Breast epithelium (tissue), 3 donors: ENCODE measurements at regions not wholly inside any gene's neighbourhood (a gene's known extent, or its start where the extent isn't known, plus 50 kb on each side); places are given as distances from the start of the nearest gene placed in this dataset.

ENCODE experiments used
- CTCF ChIP-seq, 3 donors: fragments of 450-650 bp; IDR thresholded peaks; one replicate each; pipeline ENCODE4 v1.5.1; 2016 to 2017; ENCODE audit warnings: antibody characterized with exemption in 3 of 3, mild to moderate bottlenecking in 3 of 3, moderate library complexity in 3 of 3
- POLR2A ChIP-seq: fragments of 450-650 bp; IDR thresholded peaks from one replicate; pipeline ENCODE4 v1.6.1; 2016; ENCODE audit warnings: antibody characterized with exemption, mild to moderate bottlenecking, moderate library complexity
- POLR2AphosphoS5 ChIP-seq, 3 donors: sonication (generic); formaldehyde crosslinking; IDR thresholded peaks; one replicate each; pipeline ENCODE4 v1.6.1; 2017; ENCODE audit warnings: antibody characterized with exemption in 3 of 3

GRCh38 chr17:52383493-52384100 is 225.1 kb upstream of the CA10 start:
- TF ChIP-seq POLR2AphosphoS5 (IDR thresholded peaks at IDR 0.05) (no peak), CTCF (IDR thresholded peaks at IDR 0.05) (peak in 2 of 3 donors; percentile 33 to 48), POLR2A (no peak)
